OCI-LY1 (cell line): ENCODE measurements at regions not wholly inside any gene's neighbourhood (a gene's known extent, or its start where the extent isn't known, plus 50 kb on each side); places are given as distances from the start of the nearest gene placed in this dataset.

Source experiments
- EZH2 ChIP-seq: fragments of 200-600 bp; sonication (generic), shearing (Covaris generic); IDR thresholded peaks from 2 replicates; pipeline ENCODE4 v1.8.0; 2017; ENCODE audit warnings: borderline replicate concordance, mixed run types, mild to moderate bottlenecking, antibody characterized with exemption, low read length, moderate library complexity, mixed read lengths
- TF ChIP-seq, protein P1 (sequence below): fragments of 200-600 bp; sonication (generic), shearing (Covaris generic); IDR thresholded peaks from 2 replicates; pipeline ENCODE4 v1.5.1; 2017; ENCODE audit warnings: mild to moderate bottlenecking, antibody characterized with exemption, low read length, moderate library complexity, mixed read lengths

- TF ChIP-seq, protein P1, sequence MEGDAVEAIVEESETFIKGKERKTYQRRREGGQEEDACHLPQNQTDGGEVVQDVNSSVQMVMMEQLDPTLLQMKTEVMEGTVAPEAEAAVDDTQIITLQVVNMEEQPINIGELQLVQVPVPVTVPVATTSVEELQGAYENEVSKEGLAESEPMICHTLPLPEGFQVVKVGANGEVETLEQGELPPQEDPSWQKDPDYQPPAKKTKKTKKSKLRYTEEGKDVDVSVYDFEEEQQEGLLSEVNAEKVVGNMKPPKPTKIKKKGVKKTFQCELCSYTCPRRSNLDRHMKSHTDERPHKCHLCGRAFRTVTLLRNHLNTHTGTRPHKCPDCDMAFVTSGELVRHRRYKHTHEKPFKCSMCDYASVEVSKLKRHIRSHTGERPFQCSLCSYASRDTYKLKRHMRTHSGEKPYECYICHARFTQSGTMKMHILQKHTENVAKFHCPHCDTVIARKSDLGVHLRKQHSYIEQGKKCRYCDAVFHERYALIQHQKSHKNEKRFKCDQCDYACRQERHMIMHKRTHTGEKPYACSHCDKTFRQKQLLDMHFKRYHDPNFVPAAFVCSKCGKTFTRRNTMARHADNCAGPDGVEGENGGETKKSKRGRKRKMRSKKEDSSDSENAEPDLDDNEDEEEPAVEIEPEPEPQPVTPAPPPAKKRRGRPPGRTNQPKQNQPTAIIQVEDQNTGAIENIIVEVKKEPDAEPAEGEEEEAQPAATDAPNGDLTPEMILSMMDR: no peak
- TF ChIP-seq EZH2: no peak
Observed at GRCh38 chr7:153840861-153841260, 211.3 kb upstream of the DPP6 start.
